DOHH2 (cell line): ENCODE measurements at regions not wholly inside any gene's neighbourhood (a gene's known extent, or its start where the extent isn't known, plus 50 kb on each side); places are given as distances from the start of the nearest gene placed in this dataset.
"Not testable (repeated sequence)": the region's sequence is repeated elsewhere in the genome, so short reads cannot be mapped to it uniquely, and the experiment has no call there.

Experiments
- H3F3A ChIP-seq: fragments of 200-600 bp; sonication (generic), shearing (Covaris generic); 2 replicates; pipeline ENCODE4 v1.6.0; 2016; ENCODE audit warnings: antibody characterized with exemption, mild to moderate bottlenecking; ENCODE audit not compliant: control insufficient read depth, insufficient read depth
- H3K27ac ChIP-seq: fragments of 200-600 bp; sonication (generic); 2 replicates; pipeline ENCODE4 v1.5.1; 2014; ENCODE audit warnings: low read depth, mild to moderate bottlenecking, low read length, moderate library complexity
- H3K27me3 ChIP-seq: fragments of 200-600 bp; sonication (generic); 2 replicates; pipeline ENCODE4 v1.6.1; 2014; ENCODE audit warnings: mild to moderate bottlenecking, low read length, mixed read lengths; ENCODE audit not compliant: control insufficient read depth
- H3K36me3 ChIP-seq: fragments of 200-600 bp; sonication (generic); 2 replicates; pipeline ENCODE4 v1.6.1; 2014; ENCODE audit warnings: mild to moderate bottlenecking, low read length, moderate library complexity, mixed read lengths; ENCODE audit not compliant: control insufficient read depth
- H3K4me1 ChIP-seq: fragments of 200-600 bp; sonication (generic); 2 replicates; pipeline ENCODE4 v1.6.1; 2014; ENCODE audit warnings: mild to moderate bottlenecking, low read length, mixed read lengths; ENCODE audit not compliant: control insufficient read depth
- H3K4me2 ChIP-seq: fragments of 200-600 bp; sonication (generic); 2 replicates; pipeline ENCODE4 v1.6.0; 2014; ENCODE audit warnings: mild to moderate bottlenecking, low read length, moderate library complexity
- H3K4me3 ChIP-seq: fragments of 200-600 bp; sonication (generic); 2 replicates; pipeline ENCODE4 v1.5.1; 2014; ENCODE audit warnings: mild to moderate bottlenecking, low read length, mixed read lengths
- H3K79me2 ChIP-seq: fragments of 200-600 bp; sonication (generic); 2 replicates; pipeline ENCODE4 v1.6.1; 2014; ENCODE audit warnings: mild to moderate bottlenecking, low read length, mixed read lengths; ENCODE audit not compliant: control insufficient read depth
- H3K9me2 ChIP-seq: fragments of 200-600 bp; sonication (generic); replicated peaks from 2 replicates; pipeline ENCODE4 v1.6.1; 2014; ENCODE audit warnings: mild to moderate bottlenecking, low read length, mixed read lengths; ENCODE audit not compliant: control insufficient read depth
- H3K9me3 ChIP-seq: fragments of 200-600 bp; sonication (generic); 2 replicates; pipeline ENCODE4 v1.6.1; 2014; ENCODE audit warnings: antibody characterized with exemption, low read length, mixed read lengths; ENCODE audit not compliant: control insufficient read depth, insufficient read depth
- H4K20me1 ChIP-seq: fragments of 200-600 bp; sonication (generic); 2 replicates; pipeline ENCODE4 v1.6.0; 2014; ENCODE audit warnings: low read depth, mild to moderate bottlenecking, antibody characterized with exemption, low read length, moderate library complexity; ENCODE audit not compliant: control insufficient read depth, insufficient read depth

- not testable (repeated sequence) for H3K4me3 ChIP-seq, H4K20me1 ChIP-seq, H3K27me3 ChIP-seq, H3K27ac ChIP-seq, H3K9me3 ChIP-seq, H3K79me2 ChIP-seq, H3K4me1 ChIP-seq, H3K36me3 ChIP-seq, H3K4me2 ChIP-seq, H3F3A ChIP-seq, H3K9me2 ChIP-seq
These were observed 1185.0 kb downstream of the RPIA start for GRCh38 chr2:89876445-89876844.

DNA sequence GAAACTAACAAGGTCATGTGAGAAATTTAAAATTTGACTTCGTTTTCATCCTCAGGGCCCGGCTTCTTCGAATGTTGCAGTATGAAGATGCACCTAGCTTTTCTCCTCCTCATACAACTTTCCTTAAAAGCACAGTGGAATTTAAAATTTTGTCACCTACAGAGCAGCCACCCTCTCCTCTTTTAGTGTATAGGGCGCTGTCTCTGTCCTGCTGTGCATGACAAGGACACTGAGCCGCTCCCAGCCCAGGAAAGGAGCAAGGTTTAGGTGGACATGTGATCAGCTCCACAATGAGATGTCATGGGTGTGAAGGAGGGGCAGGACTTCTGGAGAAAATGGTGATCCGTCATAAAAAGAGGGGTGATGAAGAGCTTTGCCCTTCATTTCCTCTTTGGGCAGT, 1185.4 kb downstream of the RPIA start:
- not testable (repeated sequence) for H3K4me2 ChIP-seq, H3K27me3 ChIP-seq, H3K79me2 ChIP-seq, H3K9me2 ChIP-seq, H4K20me1 ChIP-seq, H3F3A ChIP-seq, H3K27ac ChIP-seq, H3K4me1 ChIP-seq, H3K9me3 ChIP-seq, H3K36me3 ChIP-seq, H3K4me3 ChIP-seq

- H3K36me3 ChIP-seq, H3K79me2 ChIP-seq, H3K4me2 ChIP-seq, H4K20me1 ChIP-seq, H3K27ac ChIP-seq, H3K4me3 ChIP-seq, H3K9me3 ChIP-seq, H3K9me2 ChIP-seq, H3K27me3 ChIP-seq, H3F3A ChIP-seq, H3K4me1 ChIP-seq: not testable (repeated sequence)
These were observed 1191.4 kb downstream of the RPIA start for GRCh38 chr2:89882880-89883279.

DNA sequence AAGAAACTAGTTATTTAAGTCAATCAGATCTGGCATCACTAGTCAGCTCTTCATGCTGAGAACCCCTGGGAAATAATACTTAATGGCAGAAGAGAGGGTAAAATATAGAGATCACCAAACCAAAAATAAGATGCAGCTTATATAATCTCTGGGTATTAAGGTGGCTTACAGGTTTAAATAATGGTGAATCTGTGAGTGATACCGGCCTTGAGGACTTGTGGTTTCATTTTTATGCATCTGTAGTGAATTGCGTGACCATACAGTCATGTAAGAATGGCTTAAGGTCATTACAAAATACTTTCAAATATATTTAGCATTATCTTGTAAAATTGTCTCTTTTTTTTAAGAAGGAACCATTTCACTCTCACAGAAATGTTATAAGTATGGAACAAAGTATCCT, 1192.2 kb downstream of the RPIA start:
- not testable (repeated sequence) for H3F3A ChIP-seq, H3K4me1 ChIP-seq, H3K27me3 ChIP-seq, H3K4me3 ChIP-seq, H3K9me3 ChIP-seq, H3K4me2 ChIP-seq, H3K27ac ChIP-seq, H4K20me1 ChIP-seq, H3K9me2 ChIP-seq, H3K36me3 ChIP-seq, H3K79me2 ChIP-seq

GRCh38 chr2:89885071-89885470, 1193.6 kb downstream of the RPIA start:
- H4K20me1 ChIP-seq, H3K27me3 ChIP-seq, H3K27ac ChIP-seq, H3K79me2 ChIP-seq, H3F3A ChIP-seq, H3K4me3 ChIP-seq, H3K9me2 ChIP-seq, H3K4me1 ChIP-seq, H3K9me3 ChIP-seq, H3K36me3 ChIP-seq, H3K4me2 ChIP-seq: not testable (repeated sequence)

DNA sequence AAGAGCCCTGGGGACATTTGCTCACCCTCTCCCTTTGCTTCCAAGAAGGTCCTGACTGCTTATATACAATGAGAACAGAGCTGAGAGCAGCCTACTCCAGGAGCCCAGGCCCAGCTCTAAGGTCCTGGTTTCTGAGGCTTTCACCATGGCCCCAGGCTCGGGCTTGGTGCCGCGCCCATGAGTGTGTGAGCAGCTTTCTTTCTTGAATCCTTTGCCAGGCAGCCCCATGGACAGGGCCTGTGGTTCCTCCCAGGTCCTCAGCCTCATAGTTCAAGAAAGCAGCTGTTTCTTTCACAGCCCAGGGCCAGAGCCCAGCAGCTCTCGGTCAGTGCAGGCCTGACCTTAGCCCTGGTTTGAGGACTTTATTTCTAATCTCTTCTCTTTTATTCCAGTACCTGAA, 1197.2 kb downstream of the RPIA start:
- not testable (repeated sequence) for H3K9me2 ChIP-seq, H3K9me3 ChIP-seq, H3K27ac ChIP-seq, H3K36me3 ChIP-seq, H3K27me3 ChIP-seq, H3K4me2 ChIP-seq, H4K20me1 ChIP-seq, H3K4me3 ChIP-seq, H3K4me1 ChIP-seq, H3F3A ChIP-seq, H3K79me2 ChIP-seq

GRCh38 chr2:89890185-89890773, 1198.8 kb downstream of the RPIA start:
- H3K27ac ChIP-seq, H4K20me1 ChIP-seq, H3F3A ChIP-seq: not testable (repeated sequence)

GRCh38 chr2:89894988-89895387, 1203.5 kb downstream of the RPIA start:
- H3K27ac ChIP-seq, H3K27me3 ChIP-seq, H3K4me1 ChIP-seq, H4K20me1 ChIP-seq, H3K9me2 ChIP-seq, H3K36me3 ChIP-seq, H3K9me3 ChIP-seq, H3K4me3 ChIP-seq, H3F3A ChIP-seq, H3K79me2 ChIP-seq: not testable (repeated sequence)
- 0 out of 2 replicates have a peak overlapping the region, but pooled peaks have one; percentile 31 for H3K4me2 ChIP-seq

More at GRCh38 chr2:89890185-89890773, 1198.8 kb downstream of the RPIA start:
- H3K79me2 ChIP-seq, H3K36me3 ChIP-seq, H3K4me1 ChIP-seq, H3K4me2 ChIP-seq, H3K9me2 ChIP-seq, H3K9me3 ChIP-seq, H3K27me3 ChIP-seq, H3K4me3 ChIP-seq: not testable (repeated sequence)
